ENCODE measurements at regions not wholly inside any gene's neighbourhood (a gene's known extent, or its start where the extent isn't known, plus 50 kb on each side); places are given as distances from the start of the nearest gene placed in this dataset.
"Not testable (repeated sequence)": the region's sequence is repeated elsewhere in the genome, so short reads cannot be mapped to it uniquely, and the experiment has no call there.

- no peak for DNase-seq (ENCODE audit: low spot score)
Measured at GRCh38 chr10:8310930-8311329, 256.4 kb downstream of the GATA3 start.

- DNase-seq (ENCODE audit: low spot score) = no peak
Measured at GRCh38 chr10:8311526-8312070, 257.1 kb downstream of the GATA3 start.

GRCh38 chr10:8312079-8312478 is 257.6 kb downstream of the GATA3 start:
- DNase-seq (ENCODE audit: low spot score) = no peak

- DNase-seq (ENCODE audit: low spot score) = peak; percentile 73
Measured at GRCh38 chr10:8312781-8313180, 258.3 kb downstream of the GATA3 start.

- no peak for DNase-seq (ENCODE audit: low spot score)
Measured at GRCh38 chr10:8314486-8314885, 260.0 kb downstream of the GATA3 start.

GRCh38 chr10:8315619-8316021 is 261.1 kb downstream of the GATA3 start:
- no peak for DNase-seq (ENCODE audit: low spot score)

GRCh38 chr10:8316284-8316683 is 261.8 kb downstream of the GATA3 start:
- DNase-seq (ENCODE audit: low spot score) = no peak

GRCh38 chr10:8318429-8318828 is 263.9 kb downstream of the GATA3 start:
- not testable (repeated sequence) for DNase-seq (ENCODE audit: low spot score)

- DNase-seq (ENCODE audit: low spot score) = no peak
Measured at GRCh38 chr10:8318956-8319355, 264.5 kb downstream of the GATA3 start.

GRCh38 chr10:8319704-8320103 is 265.2 kb downstream of the GATA3 start:
- DNase-seq (ENCODE audit: low spot score) = no peak

- no peak for DNase-seq (ENCODE audit: low spot score)
Measured at GRCh38 chr10:8321990-8322389, 267.5 kb downstream of the GATA3 start.

- DNase-seq (ENCODE audit: low spot score) = no peak
Measured at GRCh38 chr10:8323428-8324054, 269.1 kb downstream of the GATA3 start.

GRCh38 chr10:8325024-8325980 is 270.8 kb downstream of the GATA3 start:
- no peak for DNase-seq (ENCODE audit: low spot score)

- DNase-seq (ENCODE audit: low spot score) = no peak
Measured at GRCh38 chr10:8326396-8327139, 272.1 kb downstream of the GATA3 start.

- no peak for DNase-seq (ENCODE audit: low spot score)
Measured at GRCh38 chr10:8327140-8327423, 272.6 kb downstream of the GATA3 start.

GRCh38 chr10:8331387-8331786 is 276.9 kb downstream of the GATA3 start:
- DNase-seq (ENCODE audit: low spot score) = no peak

GRCh38 chr10:8331896-8332729 is 277.6 kb downstream of the GATA3 start:
- peak; percentile 77 for DNase-seq (ENCODE audit: low spot score)

- no peak for DNase-seq (ENCODE audit: low spot score)
Measured at GRCh38 chr10:8332730-8333111, 278.2 kb downstream of the GATA3 start.

GRCh38 chr10:8334631-8335030 is 280.1 kb downstream of the GATA3 start:
- DNase-seq (ENCODE audit: low spot score) = no peak

- DNase-seq (ENCODE audit: low spot score) = no peak
Measured at GRCh38 chr10:8336629-8337331, 282.3 kb downstream of the GATA3 start.

GRCh38 chr10:8337332-8337651 is 282.8 kb downstream of the GATA3 start:
- no peak for DNase-seq (ENCODE audit: low spot score)

Measured in H4 (cell line).